ENCODE measurements at regions not wholly inside any gene's neighbourhood (a gene's known extent, or its start where the extent isn't known, plus 50 kb on each side); places are given as distances from the start of the nearest gene placed in this dataset.

- TF ChIP-seq CTCF (optimal IDR thresholded peaks at IDR 0.05 in 1 of 3, IDR thresholded peaks at IDR 0.05 in 1 of 3, conservative IDR thresholded peaks at IDR 0.05 in 1 of 3; ENCODE audit: extremely low read depth in 1 of 3, insufficient read depth in 2 of 3, low read length in 3 of 3), result no peak
- no peak for TF ChIP-seq EZH2 (IDR thresholded peaks at IDR 0.05; ENCODE audit: low read length)
These were observed 124.3 kb upstream of the RAB12 start for GRCh38 chr18:8484951-8485350.

Measured in keratinocyte (primary cell).